H1 (cell line): ENCODE measurements at regions not wholly inside any gene's neighbourhood (a gene's known extent, or its start where the extent isn't known, plus 50 kb on each side); places are given as distances from the start of the nearest gene placed in this dataset.

Experiments used
- CTCF ChIA-PET: fragments of 300-600 bp; sonication (Branson Sonifier 250); formaldehyde crosslinking; loops from one replicate; lab custom pipeline; 2021; ENCODE audit not compliant: partially characterized antibody; lab: Charles Lee
- POLR2A ChIA-PET: fragments of 300-600 bp; sonication (Branson Sonifier 250); formaldehyde crosslinking; loops from one replicate; lab custom pipeline; 2021; ENCODE audit warnings: inconsistent platforms; ENCODE audit not compliant: partially characterized antibody; lab: Charles Lee
- DNase-seq, 2 experiments: peaks; one replicate each; pipeline versions ENCODE4 v3.0.0 to v3.0.0-alpha.2; 2010 to 2022; ENCODE audit warnings: low spot score in 2 of 2, low read depth in 1 of 2, mixed read lengths in 1 of 2
- FAIRE-seq: peaks from 2 replicates; lab custom pipeline; 2011; peaks lifted over from hg19 to GRCh38; lab: Jason Lieb, UNC
- H2AFZ ChIP-seq: 2 replicates; pipeline ENCODE4 v1.8.1; 2012; ENCODE audit warnings: low read length, inconsistent platforms
- H2AK5ac ChIP-seq: 2 replicates; pipeline ENCODE4 v1.6.1; 2013; ENCODE audit warnings: low read depth, low read length
- H2BK120ac ChIP-seq: replicated peaks from 2 replicates; pipeline ENCODE3; 2013; ENCODE audit warnings: low read depth, low read length, inconsistent platforms
- H2BK12ac ChIP-seq: 2 replicates; pipeline ENCODE4 v1.6.1; 2013; ENCODE audit warnings: low read depth, low read length
- H2BK15ac ChIP-seq: 2 replicates; pipeline ENCODE4 v1.6.1; 2013; ENCODE audit warnings: low read length
- H2BK20ac ChIP-seq: 2 replicates; pipeline ENCODE4 v1.6.1; 2013; ENCODE audit warnings: low read length
- H2BK5ac ChIP-seq: 2 replicates; pipeline ENCODE4 v1.6.1; 2013; ENCODE audit warnings: low read depth, low read length
- H3K14ac ChIP-seq: 2 replicates; pipeline ENCODE4 v1.6.1; 2013; ENCODE audit warnings: inconsistent platforms; ENCODE audit not compliant: insufficient read length
- H3K18ac ChIP-seq: 2 replicates; pipeline ENCODE4 v1.6.1; 2013; ENCODE audit warnings: low read length; ENCODE audit errors: extremely low read depth
- H3K23ac ChIP-seq: 2 replicates; pipeline ENCODE4 v1.6.1; 2013; ENCODE audit warnings: inconsistent platforms; ENCODE audit not compliant: insufficient read length
- H3K23me2 ChIP-seq: 2 replicates; pipeline ENCODE4 v1.6.1; 2013; ENCODE audit warnings: low read depth, low read length
- H3K27ac ChIP-seq: 2 replicates; pipeline ENCODE4 v1.6.1; 2011; ENCODE audit warnings: low read depth, low read length, inconsistent platforms
- H3K27me3 ChIP-seq, 4 experiments: replicated peaks in 1 of 4; 1 replicate in 1 of 4; 2 replicates in 3 of 4; pipeline versions ENCODE4 v1.6.1 to v1.8.1; 2011 to 2013; ENCODE audit warnings: low read length in 3 of 4, mild to moderate bottlenecking in 3 of 4, inconsistent platforms in 2 of 4, mixed read lengths in 2 of 4, moderate library complexity in 1 of 4; ENCODE audit not compliant: control insufficient read depth in 3 of 4, insufficient read depth in 3 of 4; ENCODE audit errors: extremely low read depth in 1 of 4
- H3K36me3 ChIP-seq, 4 experiments: 2 replicates each; pipeline versions ENCODE4 v1.6.1 to v1.8.1; 2011 to 2013; ENCODE audit warnings: mild to moderate bottlenecking in 4 of 4, low read length in 3 of 4, moderate library complexity in 2 of 4, control low read depth in 1 of 4, inconsistent platforms in 1 of 4; ENCODE audit not compliant: insufficient read depth in 4 of 4, control insufficient read depth in 2 of 4
- H3K4ac ChIP-seq: replicated peaks from 2 replicates; pipeline ENCODE3; 2013; ENCODE audit warnings: low read length, low read depth, mixed read lengths, inconsistent platforms; ENCODE audit not compliant: insufficient read length
- H3K4me1 ChIP-seq, 4 experiments: replicated peaks in 1 of 4; 1 replicate in 1 of 4; 2 replicates in 3 of 4; pipeline versions ENCODE4 v1.6.1 to v1.8.1; 2011 to 2013; ENCODE audit warnings: low read length in 3 of 4, inconsistent platforms in 2 of 4, mixed read lengths in 1 of 4; ENCODE audit not compliant: insufficient read depth in 4 of 4, control insufficient read depth in 3 of 4
- H3K4me2 ChIP-seq, 2 experiments: 2 replicates each; pipeline versions ENCODE4 v1.6.1 to v1.8.1; 2011 to 2013; ENCODE audit warnings: low read depth in 2 of 2, low read length in 2 of 2, control low read depth in 1 of 2, inconsistent platforms in 1 of 2, mild to moderate bottlenecking in 1 of 2; ENCODE audit not compliant: insufficient read depth in 1 of 2
- H3K4me3 ChIP-seq, 4 experiments: fragments of 200-600, 300-600 bp in 1 of 4; sonication (generic), shearing (Covaris generic), sonication (Bioruptor Twin) in 1 of 4; 2 replicates each; pipeline versions ENCODE4 v1.5.1 to v1.8.1; 2011 to 2016; ENCODE audit warnings: low read length in 4 of 4, low read depth in 3 of 4, control low read depth in 2 of 4, inconsistent platforms in 2 of 4, mild to moderate bottlenecking in 2 of 4, mixed read lengths in 1 of 4, moderate library complexity in 1 of 4; ENCODE audit not compliant: insufficient read depth in 2 of 4; ENCODE audit errors: extremely low read depth in 1 of 4
- H3K56ac ChIP-seq: replicated peaks from 2 replicates; pipeline ENCODE3; 2013; ENCODE audit warnings: low read depth, mild to moderate bottlenecking, mixed read lengths, low read length, inconsistent platforms; ENCODE audit not compliant: insufficient read length
- H3K79me1 ChIP-seq: 2 replicates; pipeline ENCODE4 v1.6.1; 2013; ENCODE audit warnings: low read depth, low read length, control low read depth
- H3K79me2 ChIP-seq, 2 experiments: 2 replicates each; pipeline versions ENCODE4 v1.6.1 to v1.8.1; 2012 to 2013; ENCODE audit warnings: low read length in 2 of 2, mild to moderate bottlenecking in 2 of 2, inconsistent platforms in 1 of 2; ENCODE audit not compliant: insufficient read depth in 2 of 2, control insufficient read depth in 1 of 2
- H3K9ac ChIP-seq, 4 experiments: replicated peaks in 1 of 4; 1 replicate in 1 of 4; 2 replicates in 3 of 4; pipeline versions ENCODE4 v1.6.1 to v1.8.1; 2011 to 2013; ENCODE audit warnings: low read depth in 3 of 4, low read length in 3 of 4, control low read depth in 2 of 4, mild to moderate bottlenecking in 2 of 4, moderate library complexity in 2 of 4, inconsistent platforms in 1 of 4; ENCODE audit errors: extremely low read depth in 1 of 4
- H3K9me3 ChIP-seq, 2 experiments: 2 replicates each; pipeline versions ENCODE4 v1.6.1 to v1.8.1; 2012 to 2013; ENCODE audit warnings: mild to moderate bottlenecking in 2 of 2, moderate library complexity in 2 of 2, control low read depth in 1 of 2, inconsistent platforms in 1 of 2, low read depth in 1 of 2, low read length in 1 of 2, mixed read lengths in 1 of 2; ENCODE audit not compliant: insufficient read depth in 2 of 2
- H4K20me1 ChIP-seq, 2 experiments: replicated peaks in 1 of 2; 2 replicates each; pipeline versions ENCODE3 to v1.8.1; 2011 to 2013; ENCODE audit warnings: inconsistent platforms in 2 of 2, low read length in 2 of 2, mild to moderate bottlenecking in 1 of 2; ENCODE audit not compliant: insufficient read depth in 2 of 2, control insufficient read depth in 1 of 2
- H4K5ac ChIP-seq: 2 replicates; pipeline ENCODE4 v1.6.1; 2013; ENCODE audit warnings: low read length, low read depth, mixed read lengths, inconsistent platforms; ENCODE audit not compliant: insufficient read length
- H4K8ac ChIP-seq: 2 replicates; pipeline ENCODE4 v1.8.0; 2013; ENCODE audit warnings: mild to moderate bottlenecking, moderate library complexity, low read length, inconsistent platforms; ENCODE audit not compliant: insufficient read depth; ENCODE audit errors: extremely low read depth
- H4K91ac ChIP-seq: replicated peaks from 2 replicates; pipeline ENCODE3; 2013; ENCODE audit warnings: low read length, mixed read lengths, inconsistent platforms; ENCODE audit not compliant: insufficient read length
- BACH1 ChIP-seq: IDR thresholded peaks from 2 replicates; pipeline ENCODE4 v1.6.1; 2012; ENCODE audit warnings: low read length, improper control_type of control experiment
- EP300 ChIP-seq, 2 experiments: IDR thresholded peaks; 1 replicate in 1 of 2; 2 replicates in 1 of 2; pipeline ENCODE4 v1.6.1; 2011 to 2012; ENCODE audit warnings: low read depth in 2 of 2, low read length in 2 of 2, mild to moderate bottlenecking in 2 of 2, borderline replicate concordance in 1 of 2, inconsistent platforms in 1 of 2, moderate library complexity in 1 of 2
- WGBS, 2 experiments: shearing (Covaris generic) in 1 of 2; methylation state at CpG; one replicate each; pipeline versions ENCODE4 v1.1.6 to v1.1.7; 2013 to 2015; ENCODE audit warnings: low lambda C conversion rate in 2 of 2, mixed read lengths in 2 of 2, inconsistent platforms in 1 of 2, low coverage in 1 of 2, missing lambda C conversion rate in 1 of 2; ENCODE audit not compliant: insufficient replicate concordance in 2 of 2, insufficient coverage in 1 of 2, insufficient read length in 1 of 2; ENCODE audit errors: extremely low coverage in 1 of 2, missing lambda C conversion rate in 1 of 2; 5-methylcytosine and 5-hydroxymethylcytosine counted together

DNA sequence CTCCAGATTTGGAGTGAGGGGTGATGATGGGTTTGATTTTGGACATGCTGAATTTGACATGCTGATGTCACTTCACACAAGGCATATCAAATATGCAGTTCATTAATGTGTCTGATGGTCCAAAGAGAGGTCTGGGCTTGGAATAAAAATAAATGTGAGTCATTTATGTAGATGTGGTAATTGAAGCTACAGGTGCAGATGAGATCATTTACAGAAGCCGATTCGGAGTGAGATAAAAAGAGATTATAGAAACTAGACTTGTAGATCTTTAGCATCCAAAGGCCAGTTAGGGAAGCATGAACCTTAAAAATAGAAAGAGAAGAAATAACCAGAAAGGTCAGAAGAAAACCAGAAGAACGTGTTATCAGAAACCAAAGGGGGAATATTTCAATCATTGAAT, 350.9 kb upstream of the ZP4 start:
- Histone ChIP-seq H4K91ac (no peak overlapping the region), H4K20me1 (no peaks in the 10 kb centered on the region), H2AK5ac (no peak overlapping the region), H3K4me3 (no peak overlapping the region), H3K27me3 (no peaks in the 10 kb centered on the region), H2BK15ac (no peak overlapping the region), H2BK120ac (no peak overlapping the region), H4K8ac (no peak overlapping the region), H3K79me2 (no peaks in the 10 kb centered on the region), H3K79me1 (no peaks in the 10 kb centered on the region), H3K27ac (no peak overlapping the region), H3K18ac (no peak overlapping the region), H3K4ac (no peak overlapping the region), H3K23me2 (peaks cover 1% of the 10 kb centered on the region; the same call in 1 of the 2 replicates), H3K36me3 (no peaks in the 10 kb centered on the region), H4K5ac (no peak overlapping the region), H3K4me1 (peaks cover 0 to 2% (median 0%) of the 10 kb centered on the region in 4 experiments; a peak in 1 of 7 replicates), H3K23ac (no peak overlapping the region), H2BK20ac (no peak overlapping the region), H2AFZ (no peak overlapping the region), H2BK12ac (no peak overlapping the region), H3K9ac (no peak overlapping the region), H3K4me2 (no peak overlapping the region), H3K14ac (no peak overlapping the region), H2BK5ac (no peak overlapping the region), H3K56ac (no peak overlapping the region), H3K9me3 (no peaks in the 10 kb centered on the region)
- WGBS, 2 experiments, result 97% methylated on average over 3 of the region's 3 CpGs; no CpG with 5 or more reads in 1 of the 2 experiments
- CTCF ChIA-PET, result interaction anchor here (1.3 kb wide), 1 partner anchor 390 kb away, joined by 3 read pairs; no protein-coding TSS in a partner anchor
- FAIRE-seq, result no peak
- POLR2A ChIA-PET, result no interaction called here
- DNase-seq, result no peak
- TF ChIP-seq EP300 (IDR thresholded peaks at IDR 0.05; ENCODE audit: borderline replicate concordance in 1 of 2, low read depth in 2 of 2, low read length in 2 of 2) (no peak), BACH1 (no peak)
